Progenitor cell of endocrine pancreas (in vitro differentiated cells): ENCODE measurements at regions not wholly inside any gene's neighbourhood (a gene's known extent, or its start where the extent isn't known, plus 50 kb on each side); places are given as distances from the start of the nearest gene placed in this dataset.
A peak's percentile ranks its signal among the peaks of the same experiment; 100 is the strongest.

Experiments used
- DNase-seq: peaks from one replicate; pipeline ENCODE4 v3.0.0; 2021; ENCODE audit warnings: low spot score; ENCODE audit not compliant: unreplicated experiment
- H3K27ac Mint-ChIP-seq: 2 replicates; pipeline ENCODE4 v1.8.0; 2021; ENCODE audit warnings: mild to moderate bottlenecking, moderate library complexity, mixed read lengths
- H3K27me3 Mint-ChIP-seq: 2 replicates; pipeline ENCODE4 v1.8.0; 2021; ENCODE audit warnings: mixed read lengths
- H3K36me3 Mint-ChIP-seq: 2 replicates; pipeline ENCODE4 v1.8.0; 2022; ENCODE audit warnings: mixed read lengths; ENCODE audit not compliant: insufficient read depth
- H3K4me1 Mint-ChIP-seq: 2 replicates; pipeline ENCODE4 v1.8.0; 2021; ENCODE audit warnings: low read depth, mixed read lengths
- H3K4me3 Mint-ChIP-seq: 2 replicates; pipeline ENCODE4 v1.8.0; 2021; ENCODE audit warnings: low read depth, mild to moderate bottlenecking, moderate library complexity, mixed read lengths
- H3K9me3 Mint-ChIP-seq: 2 replicates; pipeline ENCODE4 v1.8.0; 2021; ENCODE audit warnings: low read depth, mixed read lengths
- TF ChIP-seq, protein P1 (sequence below): fragments of 200-600 bp; sonication (generic); IDR thresholded peaks from one replicate; pipeline ENCODE4 v1.5.0; 2021; ENCODE audit warnings: antibody characterized with exemption, mild to moderate bottlenecking; ENCODE audit not compliant: unreplicated experiment

DNA sequence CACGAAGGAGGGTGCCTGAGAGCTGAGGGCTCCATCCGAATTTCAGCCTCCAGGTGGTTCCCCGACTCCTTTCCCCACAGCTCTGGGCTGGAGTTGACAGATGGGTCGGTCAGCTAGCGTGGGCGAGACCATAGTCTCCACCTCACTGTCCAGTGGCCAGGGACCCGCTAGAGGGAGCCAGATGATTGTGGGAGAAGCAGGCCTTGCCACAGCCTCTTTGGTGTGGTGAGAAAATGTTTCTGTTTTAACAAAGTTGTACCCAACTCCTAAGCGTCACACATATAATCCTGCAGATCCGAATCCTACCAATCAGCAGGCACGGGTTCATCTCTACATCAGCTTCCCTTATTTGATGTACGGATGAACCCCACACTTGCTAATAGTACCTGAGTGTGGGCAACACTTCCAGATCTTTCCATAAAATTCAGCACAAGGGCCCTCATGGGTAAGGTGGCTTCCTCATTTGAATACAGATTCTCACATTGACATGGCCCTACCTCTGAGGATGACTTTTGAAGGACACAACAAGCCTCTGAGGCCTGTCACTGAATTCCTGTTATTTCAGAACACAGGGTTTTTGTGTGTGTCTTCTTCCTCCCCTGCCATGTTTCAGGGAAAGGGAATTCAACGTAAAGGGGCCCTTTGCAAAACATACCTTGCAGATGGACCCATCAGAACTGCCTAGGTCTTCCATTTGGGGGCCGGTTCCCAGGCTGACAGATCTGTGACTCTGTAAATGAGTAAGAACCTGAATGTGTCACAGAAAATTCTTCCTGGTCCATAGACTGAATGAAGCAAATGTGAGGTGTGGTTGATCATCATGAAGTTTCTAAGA is 103.2 kb upstream of the DUSP22 start:
- H3K27ac Mint-ChIP-seq: no peak overlapping the region
- TF ChIP-seq, protein P1, sequence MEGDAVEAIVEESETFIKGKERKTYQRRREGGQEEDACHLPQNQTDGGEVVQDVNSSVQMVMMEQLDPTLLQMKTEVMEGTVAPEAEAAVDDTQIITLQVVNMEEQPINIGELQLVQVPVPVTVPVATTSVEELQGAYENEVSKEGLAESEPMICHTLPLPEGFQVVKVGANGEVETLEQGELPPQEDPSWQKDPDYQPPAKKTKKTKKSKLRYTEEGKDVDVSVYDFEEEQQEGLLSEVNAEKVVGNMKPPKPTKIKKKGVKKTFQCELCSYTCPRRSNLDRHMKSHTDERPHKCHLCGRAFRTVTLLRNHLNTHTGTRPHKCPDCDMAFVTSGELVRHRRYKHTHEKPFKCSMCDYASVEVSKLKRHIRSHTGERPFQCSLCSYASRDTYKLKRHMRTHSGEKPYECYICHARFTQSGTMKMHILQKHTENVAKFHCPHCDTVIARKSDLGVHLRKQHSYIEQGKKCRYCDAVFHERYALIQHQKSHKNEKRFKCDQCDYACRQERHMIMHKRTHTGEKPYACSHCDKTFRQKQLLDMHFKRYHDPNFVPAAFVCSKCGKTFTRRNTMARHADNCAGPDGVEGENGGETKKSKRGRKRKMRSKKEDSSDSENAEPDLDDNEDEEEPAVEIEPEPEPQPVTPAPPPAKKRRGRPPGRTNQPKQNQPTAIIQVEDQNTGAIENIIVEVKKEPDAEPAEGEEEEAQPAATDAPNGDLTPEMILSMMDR: peak; percentile 92
- peaks cover 20% of the 10 kb centered on the region for H3K4me1 Mint-ChIP-seq
- no peaks in the 10 kb centered on the region for H3K27me3 Mint-ChIP-seq
- H3K36me3 Mint-ChIP-seq: no peaks in the 10 kb centered on the region
- no peaks in the 10 kb centered on the region for H3K9me3 Mint-ChIP-seq
- H3K4me3 Mint-ChIP-seq: no peak overlapping the region
- DNase-seq: peak; percentile 83

DNA sequence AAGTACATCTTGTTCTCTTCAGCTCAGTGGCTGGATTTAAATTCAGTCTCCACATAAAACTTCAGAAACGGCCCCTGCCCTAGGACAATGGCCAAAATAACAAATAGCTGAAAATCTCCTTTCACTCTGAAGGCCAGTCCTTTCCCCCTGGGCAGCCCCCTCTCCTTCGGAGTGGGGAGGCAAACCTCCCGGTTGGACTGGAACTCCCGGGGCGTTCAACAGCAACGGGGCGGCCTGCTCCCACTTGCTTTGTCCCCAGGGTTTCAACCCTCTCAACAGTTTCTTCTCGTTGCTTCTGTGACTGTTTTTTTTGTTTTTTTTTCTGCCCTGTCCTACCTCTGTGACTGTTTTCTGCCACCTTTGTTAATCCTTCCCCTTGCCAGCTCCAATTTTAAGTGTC is 102.6 kb upstream of the DUSP22 start:
- Mint-ChIP-seq H3K27ac (peak overlapping the region; percentile 13), H3K27me3 (no peaks in the 10 kb centered on the region), H3K4me1 (peaks cover 20% of the 10 kb centered on the region), H3K36me3 (no peaks in the 10 kb centered on the region), H3K4me3 (no peak overlapping the region), H3K9me3 (no peaks in the 10 kb centered on the region)
- DNase-seq: no peak
- TF ChIP-seq, protein P1: no peak

DNA sequence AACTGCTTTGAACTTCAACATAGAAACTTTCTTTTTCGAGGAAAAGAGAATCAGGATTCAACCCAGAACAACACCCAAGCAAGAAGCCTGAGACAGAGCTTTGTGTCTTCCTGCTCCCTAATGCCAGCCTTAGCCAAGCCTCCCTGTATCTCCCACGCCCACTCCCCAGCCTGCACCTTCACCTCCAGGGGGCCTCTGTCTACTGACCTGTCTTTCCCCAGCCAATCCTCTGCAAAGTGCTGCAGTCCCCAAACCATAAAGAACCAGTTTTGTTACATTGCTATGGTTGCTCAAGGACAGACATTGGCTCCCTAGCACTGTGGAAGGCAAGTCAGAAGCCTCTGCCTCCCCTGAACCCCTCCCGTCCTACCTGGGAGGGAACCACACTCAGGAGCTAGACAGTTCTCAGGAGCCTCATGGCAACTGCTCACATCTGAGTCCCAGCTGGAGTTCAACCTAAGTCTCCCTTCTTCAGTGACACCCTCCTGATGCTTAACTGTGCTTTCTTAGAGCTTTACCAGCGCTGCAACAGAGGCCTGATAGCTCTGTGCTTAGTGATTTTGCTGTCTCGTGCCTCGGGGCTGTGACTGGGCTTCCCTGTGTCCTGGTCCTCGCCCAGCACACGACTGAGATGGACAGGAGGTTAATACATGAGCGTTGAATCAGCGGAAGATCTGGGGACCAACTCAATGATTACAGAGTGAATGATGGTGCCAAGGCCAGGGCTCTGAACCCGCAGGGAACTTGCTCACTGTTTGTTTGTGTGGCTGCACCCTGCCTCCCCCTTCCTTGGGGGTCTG is 101.5 kb upstream of the DUSP22 start:
- peaks cover 20% of the 10 kb centered on the region for H3K4me1 Mint-ChIP-seq
- no peaks in the 10 kb centered on the region for H3K36me3 Mint-ChIP-seq
- H3K27ac Mint-ChIP-seq: no peak overlapping the region
- H3K9me3 Mint-ChIP-seq: no peaks in the 10 kb centered on the region
- no peak for DNase-seq
- no peak overlapping the region for H3K4me3 Mint-ChIP-seq
- H3K27me3 Mint-ChIP-seq: no peaks in the 10 kb centered on the region
- TF ChIP-seq, protein P1: peak; percentile 36

DNA sequence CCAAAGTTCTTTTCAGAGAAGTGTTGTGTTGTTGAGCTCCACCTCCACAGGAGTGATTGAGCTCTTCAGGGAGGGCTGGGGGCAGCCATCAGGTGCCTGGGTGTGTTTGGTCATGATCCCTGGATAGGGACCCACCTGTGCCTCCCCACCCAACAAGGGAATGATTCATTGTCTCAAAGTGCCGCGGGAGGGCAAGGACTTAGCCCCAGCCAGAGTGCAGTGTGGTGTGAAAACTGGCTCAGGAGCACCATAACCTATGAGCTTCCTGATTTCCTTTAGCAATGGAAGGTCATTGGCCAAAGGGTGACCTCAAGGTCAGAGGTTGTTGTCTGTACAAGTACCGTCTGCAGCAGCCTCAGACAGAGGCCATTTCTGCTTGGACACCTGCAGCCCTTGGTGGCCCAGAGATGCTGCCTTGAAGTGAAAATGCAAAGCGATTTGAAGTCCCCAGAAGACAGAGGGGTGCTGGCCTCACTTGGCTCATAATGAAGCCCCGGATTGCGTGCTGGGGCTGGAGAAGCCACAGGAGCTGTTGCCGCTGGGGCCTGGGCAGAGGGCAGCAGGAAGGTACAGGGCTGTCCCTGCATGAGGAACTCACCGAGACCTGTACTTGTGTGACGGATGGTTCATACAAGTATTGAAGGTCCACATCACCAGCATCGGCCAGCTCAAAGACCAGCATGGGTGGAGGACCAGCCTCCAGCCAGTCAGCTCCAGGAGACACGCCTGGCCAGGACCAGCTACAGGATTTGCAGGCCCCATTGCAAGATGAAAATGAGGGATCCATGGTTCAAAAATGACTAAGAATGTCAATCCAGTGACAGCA is 100.6 kb upstream of the DUSP22 start:
- Mint-ChIP-seq H3K36me3 (no peaks in the 10 kb centered on the region), H3K27ac (no peak overlapping the region), H3K4me3 (no peak overlapping the region), H3K9me3 (peaks cover 2% of the 10 kb centered on the region), H3K4me1 (peaks cover 13% of the 10 kb centered on the region), H3K27me3 (no peaks in the 10 kb centered on the region)
- no peak for DNase-seq
- TF ChIP-seq, protein P1: no peak

DNA sequence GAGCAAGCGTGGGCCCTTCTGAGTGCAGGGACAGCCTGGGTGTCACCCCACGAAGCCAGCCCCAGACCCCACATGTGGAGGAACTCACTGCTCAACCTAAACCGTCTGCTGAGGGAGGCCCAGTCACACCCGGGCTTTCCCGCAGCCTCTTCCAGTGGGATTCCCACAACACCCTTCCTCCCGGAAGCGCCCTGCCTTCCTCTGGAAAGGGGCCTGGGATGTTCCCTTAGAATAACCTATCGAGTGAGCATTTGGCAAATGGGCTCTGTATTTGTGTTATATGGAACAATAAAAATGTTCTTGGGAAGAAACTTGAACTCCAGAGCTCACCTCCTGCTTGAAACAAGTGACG is 100.0 kb upstream of the DUSP22 start:
- TF ChIP-seq, protein P1: no peak
- Mint-ChIP-seq H3K36me3 (no peaks in the 10 kb centered on the region), H3K9me3 (peaks cover 3% of the 10 kb centered on the region), H3K4me1 (peaks cover 7% of the 10 kb centered on the region), H3K4me3 (no peak overlapping the region), H3K27ac (no peak overlapping the region), H3K27me3 (no peaks in the 10 kb centered on the region)
- no peak for DNase-seq
